ENCODE measurements at regions not wholly inside any gene's neighbourhood (a gene's known extent, or its start where the extent isn't known, plus 50 kb on each side); places are given as distances from the start of the nearest gene placed in this dataset.
A peak's percentile ranks its signal among the peaks of the same experiment; 100 is the strongest.
"Not testable (repeated sequence)": the region's sequence is repeated elsewhere in the genome, so short reads cannot be mapped to it uniquely, and the experiment has no call there.

DNA sequence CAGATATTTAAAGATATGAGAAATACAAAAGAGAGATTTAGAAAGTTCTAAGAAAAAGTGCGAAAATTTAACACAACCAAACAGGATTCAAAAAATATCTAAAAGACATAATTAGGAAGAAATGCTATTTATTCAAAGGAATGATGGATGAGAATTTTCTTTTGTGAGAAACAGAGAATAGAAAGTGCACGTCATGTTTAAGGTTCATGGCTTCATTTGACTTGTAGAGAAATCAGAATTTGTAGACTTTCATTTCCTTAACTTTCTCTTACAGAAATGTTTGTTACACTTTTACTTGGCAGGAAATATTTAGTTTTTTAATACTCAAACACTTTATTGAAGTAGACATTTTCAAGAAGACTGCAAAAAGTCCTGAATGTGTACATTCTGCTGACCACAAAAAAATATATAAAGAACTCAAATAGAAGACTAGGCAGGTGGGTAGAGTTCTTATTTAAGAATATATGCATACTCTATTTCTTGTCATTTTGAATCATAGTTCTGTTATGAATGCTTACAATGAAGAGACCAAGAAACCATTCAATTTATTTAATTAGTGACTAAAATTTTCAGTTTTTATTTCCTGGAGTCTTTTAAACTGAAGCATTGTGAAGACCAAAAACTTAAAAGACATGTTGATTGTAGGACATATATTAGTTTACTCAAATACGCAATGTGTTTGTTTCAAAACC, 710.5 kb upstream of the HS3ST5 start:
- no peak for DNase-seq

DNA sequence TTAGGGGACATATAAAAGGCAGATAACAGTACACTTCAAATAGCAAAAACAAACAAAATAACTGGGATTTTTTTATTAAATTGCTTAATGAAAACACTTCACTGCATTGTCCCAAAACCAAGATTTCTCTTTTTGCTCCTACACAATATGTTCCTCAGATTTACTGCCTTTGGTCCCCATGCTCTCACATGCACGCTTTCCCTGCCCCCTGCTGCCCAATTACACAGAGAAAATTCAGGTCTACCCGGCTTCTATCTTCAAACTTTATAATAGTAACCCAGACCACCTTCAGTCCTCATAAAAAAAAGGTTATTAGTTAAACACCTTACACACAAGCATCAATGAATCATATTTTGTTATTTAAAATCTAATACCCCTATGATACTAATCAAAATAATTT, 673.8 kb upstream of the HS3ST5 start:
- no peak for DNase-seq

DNA sequence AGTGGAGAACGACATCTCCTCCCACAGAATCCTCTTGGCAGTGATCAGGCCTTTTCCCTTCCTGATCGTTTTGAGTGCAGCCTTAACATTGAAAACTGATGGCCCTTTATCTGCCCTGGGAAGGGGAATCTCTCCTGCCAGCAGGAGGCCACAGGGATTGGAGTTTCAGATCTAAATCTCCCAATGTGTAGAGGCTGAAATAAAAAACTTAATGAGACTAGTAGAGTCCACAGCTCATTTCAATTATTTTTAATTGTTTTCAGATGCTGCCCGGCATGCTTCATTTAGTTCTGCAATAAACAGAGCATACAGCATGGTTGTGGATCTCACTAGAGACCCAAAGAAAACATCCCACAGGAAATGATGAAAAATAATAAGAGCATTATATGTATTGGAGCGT, 662.2 kb upstream of the HS3ST5 start:
- no peak for DNase-seq

DNA sequence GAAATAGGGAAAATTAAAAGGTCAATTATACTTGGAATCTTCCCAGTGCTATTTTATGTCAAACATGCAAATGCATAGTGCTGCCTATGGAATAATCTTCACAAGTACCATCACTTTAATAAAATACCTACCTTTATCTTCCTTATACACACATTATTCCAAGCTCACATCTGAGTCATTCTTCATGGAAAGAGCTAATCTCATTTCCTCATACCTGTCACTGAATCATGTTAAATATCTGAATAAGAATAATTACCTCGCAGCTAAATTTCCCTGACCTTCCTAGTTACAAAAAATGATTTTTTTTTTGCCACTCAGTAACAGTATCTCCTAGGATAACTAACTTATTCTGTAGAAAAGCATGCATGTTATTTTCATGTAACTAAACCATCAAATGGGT, 661.4 kb upstream of the HS3ST5 start:
- DNase-seq: no peak

DNA sequence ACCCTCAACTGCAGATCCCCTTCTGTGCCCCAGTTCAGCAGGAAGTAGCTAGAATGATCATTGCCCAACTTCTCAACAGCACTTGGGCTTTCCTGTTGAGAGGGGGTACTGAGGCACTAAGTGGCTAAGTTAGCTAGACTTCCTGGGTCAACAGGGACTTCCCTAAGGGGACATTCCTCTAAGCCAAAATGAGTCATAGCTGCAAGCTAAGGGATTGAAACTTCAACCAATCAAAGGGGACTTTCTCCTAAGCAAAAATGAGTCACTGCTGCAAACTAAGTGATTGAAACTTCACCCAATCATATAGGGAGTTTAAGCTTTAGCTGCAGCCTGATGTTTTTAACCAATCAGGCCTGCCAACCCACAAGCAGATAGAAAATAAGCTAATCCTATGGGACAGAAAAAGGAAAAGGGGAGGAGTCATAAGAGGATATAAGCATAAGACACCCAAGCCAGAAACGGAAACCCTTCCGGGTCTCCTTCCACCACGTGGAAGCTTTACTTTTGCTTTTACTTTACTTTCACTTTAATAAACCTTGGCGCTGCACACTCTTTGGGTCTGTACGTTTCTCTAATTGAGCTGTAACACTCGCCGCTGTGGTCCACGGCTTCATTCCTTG, 659.0 kb upstream of the HS3ST5 start:
- DNase-seq: peak; percentile 15

DNA sequence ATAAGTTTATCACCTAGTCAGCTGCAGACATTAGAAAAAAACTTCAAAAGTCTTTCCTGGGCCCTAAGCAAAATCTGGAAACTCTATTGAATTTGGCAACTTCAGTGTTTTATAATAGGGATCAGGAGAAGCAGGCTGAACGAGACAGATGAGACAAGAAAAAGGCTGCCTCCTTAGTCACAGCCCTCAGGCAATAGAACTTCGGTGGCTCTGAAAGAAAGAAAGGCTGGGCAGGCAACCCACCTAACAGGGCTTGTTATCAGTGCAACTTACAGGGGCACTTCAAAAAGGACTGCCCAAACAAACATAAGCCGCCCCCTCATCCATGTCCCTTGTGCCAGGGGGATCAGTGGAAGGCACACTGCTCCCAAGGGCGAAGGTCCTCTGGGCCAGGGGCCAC, 657.9 kb upstream of the HS3ST5 start:
- no peak for DNase-seq

DNA sequence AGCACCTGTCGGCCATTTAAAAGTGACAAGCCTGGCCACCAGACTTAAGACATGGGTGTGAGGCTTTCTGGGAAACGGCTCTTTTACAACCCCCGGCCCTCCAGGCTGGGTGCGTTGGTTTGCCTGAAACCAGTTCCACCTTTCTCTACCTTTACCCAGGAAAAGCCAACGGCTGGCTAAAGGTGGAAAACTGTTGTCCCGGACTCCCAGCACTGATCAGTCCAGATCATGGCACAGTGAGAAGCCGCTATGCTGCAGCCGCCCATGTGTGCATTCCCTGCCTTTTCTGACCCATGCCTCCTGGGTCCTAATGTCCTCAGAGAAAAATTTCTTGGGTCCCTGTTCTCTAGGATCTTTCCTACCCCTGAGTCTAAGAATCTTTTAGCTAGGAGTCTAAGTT, 655.7 kb upstream of the HS3ST5 start:
- no peak for DNase-seq

DNA sequence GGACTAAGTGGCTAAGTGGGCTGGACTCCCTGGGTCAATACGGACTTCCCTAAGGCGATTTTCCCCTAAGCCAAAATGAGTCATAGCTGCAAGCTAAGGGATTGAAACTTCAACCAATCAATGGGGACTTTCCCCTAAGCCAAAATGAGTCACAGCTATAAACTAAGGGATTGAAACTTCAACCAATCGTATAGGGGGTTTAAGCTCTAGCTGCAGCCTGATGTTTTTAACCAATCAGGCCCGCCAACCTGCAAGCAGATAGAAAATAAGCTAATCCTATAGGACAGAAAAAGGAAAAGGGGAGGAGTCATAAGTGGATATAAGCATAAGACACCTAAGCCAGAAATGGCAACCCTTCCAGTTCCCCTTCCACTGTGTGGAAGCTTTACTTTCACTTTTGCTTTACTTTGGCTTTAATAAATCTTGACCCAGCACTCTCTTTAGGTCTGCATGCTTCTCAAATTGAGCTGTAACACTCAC, 655.0 kb upstream of the HS3ST5 start:
- peak; percentile 27 for DNase-seq

DNA sequence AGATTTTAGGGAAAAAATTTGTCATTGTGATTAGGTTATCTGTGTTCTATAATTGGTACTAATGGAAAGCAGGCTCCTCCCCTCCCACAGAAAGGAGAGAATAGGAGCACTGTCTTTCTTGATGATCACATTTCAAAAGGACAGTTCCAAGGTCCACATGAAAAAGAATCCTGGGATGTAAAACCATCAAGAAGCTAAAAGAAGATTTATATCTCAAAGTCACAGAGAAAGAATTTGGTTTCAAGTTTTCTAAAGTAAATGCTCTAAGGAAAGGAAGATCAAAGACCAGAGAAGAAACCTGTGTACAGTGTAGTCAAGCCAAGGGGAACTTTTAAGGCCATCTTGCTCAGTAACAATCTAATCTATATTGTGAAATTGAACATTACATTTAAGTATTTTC, 652.7 kb upstream of the HS3ST5 start:
- no peak for DNase-seq

DNA sequence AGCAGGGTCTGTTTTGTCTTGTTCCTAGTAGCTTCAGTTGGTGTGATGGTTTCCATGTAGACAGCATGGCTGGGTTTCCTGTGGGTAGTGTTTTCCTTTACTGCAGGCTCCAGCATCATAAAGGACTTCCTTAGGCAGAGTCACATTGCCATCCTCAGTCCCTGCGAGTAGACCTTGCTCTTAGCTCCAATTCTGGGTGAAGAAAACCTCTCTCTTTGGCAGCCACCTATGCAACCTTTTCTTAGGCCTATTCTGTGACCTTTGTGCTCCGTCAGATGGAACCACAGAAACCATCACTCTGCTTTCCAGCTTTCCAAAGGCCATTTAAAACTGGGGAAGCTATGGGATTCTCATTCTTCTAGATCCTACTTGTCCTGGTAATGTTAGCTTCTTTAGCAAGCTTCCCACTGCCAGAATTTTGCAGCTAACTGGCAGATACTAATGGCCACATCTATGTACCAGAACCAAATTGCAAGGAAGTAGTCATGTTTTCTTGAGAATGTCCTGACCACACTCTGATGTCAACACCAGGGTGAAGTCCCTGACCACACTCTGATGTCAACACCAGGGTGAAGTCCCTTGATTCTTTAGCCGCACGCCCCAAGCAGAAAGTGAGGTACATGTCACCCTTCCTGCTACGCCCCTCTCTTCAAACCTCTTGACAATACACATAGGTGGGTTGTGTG, 646.6 kb upstream of the HS3ST5 start:
- DNase-seq: peak; percentile 17

DNA sequence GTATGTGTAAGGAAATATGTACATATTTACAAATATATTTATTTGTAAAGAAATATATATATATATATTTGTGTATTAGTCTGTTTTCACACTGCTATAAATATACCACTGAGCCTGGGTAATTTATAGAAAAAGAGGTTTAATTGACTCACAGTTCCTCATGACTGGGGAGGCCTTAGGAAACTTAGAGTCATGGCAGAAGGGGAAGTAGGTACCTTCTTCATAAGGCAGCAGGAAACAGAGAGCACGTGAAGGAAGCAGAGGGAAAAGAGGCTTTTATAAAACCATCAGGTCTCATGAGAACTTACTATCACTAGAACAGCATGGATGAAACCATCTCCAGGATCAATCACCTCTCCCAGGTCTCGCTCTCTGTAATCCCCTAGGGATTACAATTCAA, 644.5 kb upstream of the HS3ST5 start:
- DNase-seq: no peak

DNA sequence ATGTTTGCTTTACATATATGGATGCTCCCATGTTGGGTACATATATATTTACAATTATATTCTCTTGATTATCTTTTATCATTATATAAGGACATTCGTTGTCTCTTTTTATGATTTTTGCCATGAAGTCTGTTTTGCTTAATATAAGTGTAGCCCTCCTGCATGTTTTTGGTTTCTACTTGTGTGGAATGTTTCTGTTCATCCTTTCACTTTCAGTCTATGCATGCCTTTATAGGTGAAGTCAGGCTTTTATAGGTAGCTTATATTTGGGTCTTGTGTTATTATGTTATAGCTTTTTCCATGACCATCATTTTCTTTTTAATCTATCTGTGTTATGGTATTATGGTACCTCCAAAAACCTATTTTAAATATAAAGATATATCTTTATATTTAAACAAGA, 612.5 kb upstream of the HS3ST5 start:
- no peak for DNase-seq

DNA sequence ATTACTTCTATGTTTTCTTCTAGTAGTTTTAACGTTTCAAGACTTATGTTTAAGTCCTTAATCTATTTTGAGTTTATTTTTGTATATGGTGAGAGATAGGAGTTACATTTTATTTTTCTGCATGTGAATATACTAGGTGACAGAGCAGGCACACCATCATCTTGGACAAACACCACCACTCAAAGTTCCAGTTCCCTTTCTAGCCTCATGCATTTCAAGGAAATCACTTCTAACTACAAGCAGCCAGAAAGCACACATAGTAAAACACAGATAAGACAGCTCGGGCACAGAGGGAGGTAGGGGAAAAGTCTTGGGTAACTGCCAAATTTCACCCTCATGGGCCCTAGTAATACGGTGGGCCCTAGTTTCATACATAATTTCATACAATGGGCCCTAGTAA, 609.4 kb upstream of the HS3ST5 start:
- no peak for DNase-seq

DNA sequence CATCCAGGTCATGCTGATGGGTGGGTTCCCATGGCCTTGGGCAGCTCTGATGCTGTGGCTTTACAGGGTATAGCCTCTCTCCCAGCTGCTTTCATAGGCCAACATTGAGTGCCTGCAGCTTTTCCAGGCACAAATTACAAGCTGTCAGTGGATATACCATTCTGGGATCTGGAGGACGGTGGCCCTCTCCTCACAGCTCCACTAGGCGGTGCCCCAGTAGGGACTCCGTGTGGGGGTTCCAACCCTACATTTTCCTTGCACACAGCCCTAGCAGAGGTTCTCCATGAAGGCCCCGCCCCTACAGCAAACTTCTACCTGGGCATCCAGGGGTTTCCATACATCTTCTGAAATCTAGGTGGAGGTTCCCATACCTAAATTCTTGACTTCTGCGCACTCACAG, 602.6 kb upstream of the HS3ST5 start:
- DNase-seq: no peak

DNA sequence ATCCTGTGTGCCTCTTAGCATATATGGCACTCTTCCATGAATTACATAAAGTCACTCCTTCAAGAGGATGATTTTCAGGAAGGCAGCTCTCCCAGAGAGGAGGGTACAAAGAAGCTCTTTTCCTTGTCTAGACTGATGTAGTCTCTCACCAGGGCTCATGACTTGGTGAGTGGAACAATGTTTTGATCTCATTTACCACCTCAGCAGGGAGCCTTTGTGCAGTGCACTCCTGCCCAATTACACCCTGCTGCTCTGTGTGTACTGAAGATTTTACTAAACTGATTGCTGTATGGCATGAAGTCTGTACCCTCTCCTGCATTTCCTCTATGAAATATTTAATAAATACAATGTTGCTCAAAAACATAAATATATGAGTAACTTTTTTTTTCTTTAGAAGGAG, 598.3 kb upstream of the HS3ST5 start:
- DNase-seq: no peak

DNA sequence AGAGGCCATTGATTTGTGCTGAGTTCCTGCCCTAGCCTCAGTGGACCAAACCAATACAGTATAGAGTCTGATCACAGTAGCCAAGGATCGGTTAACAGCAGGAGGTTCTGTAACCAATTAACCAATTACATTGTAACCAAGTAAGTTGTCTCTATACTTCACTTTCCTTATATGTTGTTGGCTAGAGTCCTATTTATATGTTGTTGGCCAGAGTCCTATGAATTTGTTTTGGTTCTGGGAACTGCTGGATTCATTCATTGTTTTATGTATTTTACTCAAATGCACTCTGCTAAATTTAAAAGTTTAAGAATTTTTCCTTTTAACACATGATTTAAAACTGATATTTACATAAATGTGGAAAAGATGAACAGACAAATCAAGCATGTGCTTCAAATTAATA, 597.4 kb upstream of the HS3ST5 start:
- no peak for DNase-seq

DNA sequence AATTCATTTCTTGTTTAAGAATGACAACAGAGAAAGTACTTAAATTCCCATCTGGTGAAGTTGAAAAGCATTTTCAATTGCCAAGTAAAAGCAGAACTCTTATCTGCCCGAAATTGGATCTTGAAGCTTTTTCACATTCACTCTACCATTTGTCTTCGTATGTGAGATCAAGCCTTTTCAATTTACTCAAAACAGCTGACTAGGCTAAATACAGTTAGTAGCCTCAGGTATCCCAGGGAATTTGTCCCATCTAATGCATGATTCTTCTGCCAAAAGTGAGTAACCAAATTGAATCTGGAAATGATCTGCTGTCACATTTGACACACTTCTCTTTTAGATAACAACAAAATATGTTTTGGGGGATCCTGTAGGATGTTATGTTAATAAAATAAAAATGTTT, 596.8 kb upstream of the HS3ST5 start:
- DNase-seq: no peak

DNA sequence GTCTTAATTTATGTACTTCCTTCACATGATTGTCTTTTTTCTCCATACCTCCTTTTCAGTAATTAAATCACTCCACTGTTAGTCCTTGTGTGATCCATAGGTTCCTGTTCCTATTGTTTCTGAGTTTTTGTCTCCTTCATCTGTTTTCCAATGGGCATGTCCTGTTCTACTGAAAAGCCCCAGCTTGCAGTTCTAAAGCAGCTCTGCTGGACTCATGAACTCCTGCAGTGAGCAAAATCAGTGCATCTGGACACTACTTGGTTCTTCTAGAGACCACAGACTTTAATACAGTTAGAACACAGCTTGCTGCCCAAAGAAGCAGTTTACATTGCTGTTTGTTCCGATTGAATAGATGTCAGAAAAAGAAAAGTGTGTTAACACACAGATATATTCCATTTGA, 593.3 kb upstream of the HS3ST5 start:
- DNase-seq: no peak

DNA sequence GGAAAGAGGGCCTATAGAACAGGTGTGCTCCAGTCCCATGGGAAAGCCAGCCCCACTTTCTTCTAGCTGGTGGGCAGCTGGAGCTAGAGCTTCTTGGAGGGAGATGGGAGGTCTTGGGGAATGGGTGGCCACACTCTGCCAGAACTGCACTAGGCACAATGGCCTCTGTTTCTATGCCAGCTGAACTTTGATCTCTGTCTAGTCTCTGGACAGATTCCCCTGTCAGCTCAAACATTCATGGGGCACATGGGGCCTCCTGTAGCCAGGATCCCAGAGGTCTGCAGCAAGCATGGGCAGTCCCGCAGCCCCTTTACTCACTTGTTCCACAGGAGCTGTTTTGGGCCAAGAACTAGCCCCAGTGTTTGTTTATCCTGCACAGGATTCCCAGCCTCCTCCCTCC, 591.3 kb upstream of the HS3ST5 start:
- DNase-seq: no peak

DNA sequence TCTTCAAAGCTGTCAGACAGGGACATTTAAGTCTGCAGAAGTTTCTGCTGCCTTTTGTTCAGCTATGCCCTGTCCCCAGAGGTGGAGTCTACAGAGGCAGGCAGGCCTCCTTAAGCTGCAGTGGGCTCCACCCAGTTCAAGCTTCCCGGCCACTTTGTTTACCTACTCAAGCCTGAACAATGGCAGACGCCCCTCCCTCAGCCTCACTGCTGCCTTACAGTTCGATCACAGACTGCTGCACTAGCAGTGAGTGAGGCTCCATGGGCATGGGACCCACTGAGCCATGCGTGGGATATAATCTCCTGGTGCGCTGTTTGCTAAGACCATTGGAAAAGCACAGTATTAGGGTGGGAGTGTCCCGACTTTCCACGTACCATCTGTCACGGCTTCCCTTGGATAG, 585.9 kb upstream of the HS3ST5 start:
- not testable (repeated sequence) for DNase-seq

DNA sequence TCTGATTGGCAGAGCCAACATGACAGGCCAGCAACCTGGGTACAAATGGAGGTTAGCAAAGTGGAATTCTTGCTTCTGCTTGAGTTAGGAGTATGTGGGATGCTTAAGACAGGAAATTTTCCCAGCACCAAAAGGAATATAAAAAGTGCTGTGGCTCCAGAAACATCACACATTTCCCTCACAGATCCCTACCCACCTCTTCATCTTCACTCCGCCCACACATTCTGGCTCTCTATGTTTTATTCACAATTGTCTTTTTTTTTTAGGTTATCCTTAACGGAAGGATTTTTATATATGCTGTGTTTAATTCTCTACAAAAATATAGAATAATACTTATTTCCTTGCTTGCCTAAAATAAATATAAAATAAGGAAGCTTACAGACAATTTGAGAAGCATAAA, 563.3 kb upstream of the HS3ST5 start:
- no peak for DNase-seq

DNA sequence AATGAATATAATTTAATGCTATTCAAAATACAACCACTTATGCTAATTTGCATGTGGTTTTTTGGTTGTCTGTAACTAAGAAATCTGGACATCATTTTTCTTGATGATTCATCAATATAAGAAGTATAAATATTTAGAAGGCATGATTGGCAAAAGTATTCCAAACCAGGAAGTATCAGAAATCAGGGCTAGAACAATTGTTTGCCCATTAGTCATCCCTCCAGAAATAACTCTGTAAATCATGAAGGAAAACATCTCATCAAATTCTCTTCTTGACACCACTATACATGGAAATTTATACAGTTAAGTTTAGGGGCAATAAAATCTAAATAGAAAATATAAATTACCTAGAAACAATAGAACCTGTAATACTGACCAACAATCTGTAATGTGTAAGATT, 554.7 kb upstream of the HS3ST5 start:
- DNase-seq: no peak

DNA sequence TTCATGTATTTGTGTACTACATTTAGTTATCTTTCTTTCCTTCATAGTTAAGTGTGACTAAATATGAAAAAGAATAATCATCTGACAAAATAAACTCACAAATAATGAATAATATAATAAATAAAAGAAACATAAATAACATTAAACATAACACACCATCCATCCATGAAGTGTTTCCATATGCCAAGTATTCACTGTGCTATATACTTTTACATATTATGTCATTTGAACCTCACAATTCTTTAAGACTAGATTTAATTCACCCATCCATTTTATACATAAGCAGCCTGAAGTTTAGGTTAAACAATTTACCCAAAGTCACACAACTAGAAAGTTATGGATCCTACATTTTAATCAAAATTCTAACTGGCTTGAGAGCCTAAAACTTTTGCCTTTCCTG, 549.4 kb upstream of the HS3ST5 start:
- DNase-seq: no peak

DNA sequence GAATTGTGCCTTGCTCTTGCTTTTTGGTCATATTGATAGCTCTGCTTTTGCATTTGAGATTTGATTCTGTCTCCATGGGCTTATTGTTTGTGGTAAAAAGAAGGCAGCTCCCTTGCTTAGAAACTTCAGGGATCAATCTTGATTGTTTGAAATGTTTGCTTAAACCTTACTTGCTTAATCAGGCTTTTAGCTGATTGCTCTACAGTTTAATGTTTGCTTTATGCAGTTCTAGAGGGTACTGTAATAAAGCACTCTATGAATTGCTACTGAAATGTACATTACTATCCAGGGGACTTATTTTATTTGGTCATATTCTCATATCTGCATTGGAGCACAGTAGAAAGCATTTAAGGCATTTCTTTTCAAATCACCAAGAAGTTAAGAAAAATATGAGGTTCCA, 545.4 kb upstream of the HS3ST5 start:
- DNase-seq: no peak

Data from CD4-positive, alpha-beta T cell treated with Interleukin-21 for 1 hour (primary cell).